WTC11 (cell line): ENCODE measurements at regions not wholly inside any gene's neighbourhood (a gene's known extent, or its start where the extent isn't known, plus 50 kb on each side); places are given as distances from the start of the nearest gene placed in this dataset.

ENCODE experiments used
- ATAC-seq: fragments of 200-7000 bp; cut with Tn5 transposase; 2 replicates; pipeline ENCODE4 v1.10.0; 2021; ENCODE audit warnings: mild to moderate bottlenecking, moderate library complexity
- CTCF ChIA-PET: fragments of 300-600 bp; sonication (Branson Sonifier 250); formaldehyde crosslinking; loops from one replicate; lab custom pipeline; 2021; ENCODE audit warnings: antibody characterized with exemption; lab: Charles Lee
- POLR2A ChIA-PET: fragments of 350-600 bp; sonication (Branson Sonifier 250); formaldehyde crosslinking; loops from one replicate; lab custom pipeline; 2021; ENCODE audit warnings: antibody characterized with exemption; lab: Charles Lee
- DNase-seq: peaks from one replicate; pipeline ENCODE4 v3.0.0; 2021; ENCODE audit warnings: low spot score
- H3K27ac Mint-ChIP-seq: 2 replicates; pipeline ENCODE4 v1.8.0; 2021; ENCODE audit warnings: mixed read lengths
- H3K27me3 Mint-ChIP-seq: 2 replicates; pipeline ENCODE4 v1.8.0; 2021; ENCODE audit warnings: low read depth, mild to moderate bottlenecking, moderate library complexity, mixed read lengths
- H3K36me3 Mint-ChIP-seq: 2 replicates; pipeline ENCODE4 v1.8.0; 2021; ENCODE audit warnings: mixed read lengths
- H3K4me1 Mint-ChIP-seq: 2 replicates; pipeline ENCODE4 v1.8.0; 2022; ENCODE audit warnings: mixed read lengths
- H3K4me3 Mint-ChIP-seq: 2 replicates; pipeline ENCODE4 v1.8.0; 2021; ENCODE audit warnings: mild to moderate bottlenecking, moderate library complexity, mixed read lengths
- H3K9me3 Mint-ChIP-seq: 2 replicates; pipeline ENCODE4 v1.8.0; 2021; ENCODE audit warnings: mixed read lengths
- ATF2 ChIP-seq: sonication (generic); formaldehyde crosslinking; IDR thresholded peaks from 2 replicates; pipeline ENCODE4 v1.8.1; 2022; ENCODE audit warnings: low read depth, missing genetic modification reagents, borderline replicate concordance
- E2F1 ChIP-seq: sonication (generic); formaldehyde crosslinking; IDR thresholded peaks from 2 replicates; pipeline ENCODE4 v1.8.0; 2022; ENCODE audit warnings: mild to moderate bottlenecking, missing genetic modification reagents
- E2F5 ChIP-seq: sonication (generic); formaldehyde crosslinking; IDR thresholded peaks from 2 replicates; pipeline ENCODE4 v1.8.1; 2022; ENCODE audit warnings: mild to moderate bottlenecking, moderate library complexity, missing genetic modification reagents
- FOXK1 ChIP-seq: sonication (generic); formaldehyde crosslinking; IDR thresholded peaks from 2 replicates; pipeline ENCODE4 v1.8.0; 2022; ENCODE audit warnings: mild to moderate bottlenecking, moderate library complexity, missing genetic modification reagents
- GABPB1 ChIP-seq: sonication (generic); formaldehyde crosslinking; IDR thresholded peaks from 2 replicates; pipeline ENCODE4 v1.8.1; 2023; ENCODE audit warnings: mild to moderate bottlenecking, missing genetic modification reagents
- HMGXB4 ChIP-seq: sonication (generic); formaldehyde crosslinking; IDR thresholded peaks from 2 replicates; pipeline ENCODE4 v1.8.1; 2023; ENCODE audit warnings: mild to moderate bottlenecking, moderate library complexity, missing genetic modification reagents
- MLX ChIP-seq: sonication (generic); formaldehyde crosslinking; IDR thresholded peaks from 2 replicates; pipeline ENCODE4 v1.8.1; 2023; ENCODE audit warnings: mild to moderate bottlenecking, missing genetic modification reagents, moderate library complexity
- MYBL2 ChIP-seq: sonication (generic); formaldehyde crosslinking; IDR thresholded peaks from 2 replicates; pipeline ENCODE4 v1.8.1; 2023; ENCODE audit warnings: mild to moderate bottlenecking, moderate library complexity, missing genetic modification reagents
- SMAD4 ChIP-seq: sonication (generic); formaldehyde crosslinking; IDR thresholded peaks from 2 replicates; pipeline ENCODE4 v1.8.0; 2022; ENCODE audit warnings: mild to moderate bottlenecking, missing genetic modification reagents
- TEAD1 ChIP-seq: sonication (generic); formaldehyde crosslinking; IDR thresholded peaks from 2 replicates; pipeline ENCODE4 v1.8.0; 2022; ENCODE audit warnings: mild to moderate bottlenecking, missing genetic modification reagents
- USF2 ChIP-seq: sonication (generic); formaldehyde crosslinking; IDR thresholded peaks from 2 replicates; pipeline ENCODE4 v1.8.1; 2023; ENCODE audit warnings: mild to moderate bottlenecking, missing genetic modification reagents, moderate library complexity
- ZNF121 ChIP-seq: sonication (generic); formaldehyde crosslinking; IDR thresholded peaks from 2 replicates; pipeline ENCODE4 v1.8.0; 2023; ENCODE audit warnings: missing genetic modification reagents
- ZNF138 ChIP-seq: sonication (generic); formaldehyde crosslinking; conservative IDR thresholded peaks from 2 replicates; pipeline ENCODE4 v1.8.1; 2022; ENCODE audit warnings: mild to moderate bottlenecking, moderate library complexity, missing genetic modification reagents
- ZNF232 ChIP-seq: sonication (generic); formaldehyde crosslinking; IDR thresholded peaks from 2 replicates; pipeline ENCODE4 v1.8.0; 2022; ENCODE audit warnings: mild to moderate bottlenecking, missing genetic modification reagents
- ZNF671 ChIP-seq: fragments of 250-450 bp; sonication (Bioruptor Pico); IDR thresholded peaks from 2 replicates; pipeline ENCODE4 v1.8.0; 2021; ENCODE audit warnings: mild to moderate bottlenecking
- ZSCAN18 ChIP-seq: fragments of 250-450 bp; sonication (Bioruptor Pico); IDR thresholded peaks from 2 replicates; pipeline ENCODE4 v2.1.2; 2022; ENCODE audit warnings: mild to moderate bottlenecking, moderate library complexity

- TF ChIP-seq ZNF121 (CRISPR knock-in tag) (no peak), ZNF138 (CRISPR knock-in tag) (no peak), ZNF232 (CRISPR knock-in tag) (no peak), ZSCAN18 (CRISPR knock-in tag) (no peak), ATF2 (no peak), MLX (CRISPR knock-in tag) (no peak)
- CTCF ChIA-PET = no interaction called here
- no peak overlapping the region for H3K4me3 Mint-ChIP-seq
- no peaks in the 10 kb centered on the region for H3K27me3 Mint-ChIP-seq
- DNase-seq (no peak), ATAC-seq (no peak)
- no peaks in the 10 kb centered on the region for H3K36me3 Mint-ChIP-seq
- H3K9me3 Mint-ChIP-seq = no peaks in the 10 kb centered on the region
- H3K27ac Mint-ChIP-seq = no peak overlapping the region
- peaks cover 15% of the 10 kb centered on the region for H3K4me1 Mint-ChIP-seq
- POLR2A ChIA-PET = no interaction called here
Observed at GRCh38 chr7:88391247-88391646, 84.6 kb upstream of the STEAP4 start.

- Mint-ChIP-seq H3K27me3 (no peaks in the 10 kb centered on the region), H3K27ac (no peak overlapping the region), H3K9me3 (peaks cover 12% of the 10 kb centered on the region), H3K4me1 (peaks cover 15% of the 10 kb centered on the region), H3K36me3 (no peaks in the 10 kb centered on the region; the same call in 1 of the 2 replicates), H3K4me3 (no peak overlapping the region)
- ChIA-PET CTCF (no interaction called here), POLR2A (no interaction called here)
- TF ChIP-seq ZNF671 (CRISPR knock-in tag) (no peak), TEAD1 (no peak), GABPB1 (CRISPR knock-in tag) (no peak), E2F1 (CRISPR knock-in tag) (no peak), FOXK1 (CRISPR knock-in tag) (no peak), USF2 (CRISPR knock-in tag) (no peak), MYBL2 (CRISPR knock-in tag) (no peak), E2F5 (no peak), HMGXB4 (no peak), SMAD4 (CRISPR knock-in tag) (no peak)
- ATAC-seq = no peak
- no peak for DNase-seq
Observed at GRCh38 chr7:88387368-88387767, 80.7 kb upstream of the STEAP4 start.
